ENCODE measurements at regions not wholly inside any gene's neighbourhood (a gene's known extent, or its start where the extent isn't known, plus 50 kb on each side); places are given as distances from the start of the nearest gene placed in this dataset.

- Histone ChIP-seq H3K36me3 (ENCODE audit: control insufficient read depth in 1 of 2, insufficient read depth in 2 of 2, low read length in 1 of 2) (no peaks in the 10 kb centered on the region), H3K27ac (ENCODE audit: low read depth in 1 of 2, low read length in 2 of 2) (no peak overlapping the region), H3K4me3 (ENCODE audit: low read length in 2 of 2) (no peak overlapping the region), H3K4me1 (ENCODE audit: control insufficient read depth in 1 of 2, insufficient read depth in 2 of 2, low read length in 2 of 2) (peaks cover 0 to 2% of the 10 kb centered on the region in 2 donors), H3K9me3 (ENCODE audit: control insufficient read depth, low read length) (no peaks in the 10 kb centered on the region), H3K27me3 (ENCODE audit: control insufficient read depth in 1 of 2, insufficient read depth in 2 of 2, low read length in 1 of 2) (no peaks in the 10 kb centered on the region)
- intact Hi-C loops (cut with DNase I), result no loop called here
- DNase-seq (no peak), ATAC-seq (ENCODE audit: low FRiP score) (no peak)
- WGBS, 2 donors, result 97 to 98% methylated on average over 1 of the region's 1 CpG
Observed at GRCh38 chr2:144931480-144931879, 411.6 kb upstream of the ZEB2 start.

DNA sequence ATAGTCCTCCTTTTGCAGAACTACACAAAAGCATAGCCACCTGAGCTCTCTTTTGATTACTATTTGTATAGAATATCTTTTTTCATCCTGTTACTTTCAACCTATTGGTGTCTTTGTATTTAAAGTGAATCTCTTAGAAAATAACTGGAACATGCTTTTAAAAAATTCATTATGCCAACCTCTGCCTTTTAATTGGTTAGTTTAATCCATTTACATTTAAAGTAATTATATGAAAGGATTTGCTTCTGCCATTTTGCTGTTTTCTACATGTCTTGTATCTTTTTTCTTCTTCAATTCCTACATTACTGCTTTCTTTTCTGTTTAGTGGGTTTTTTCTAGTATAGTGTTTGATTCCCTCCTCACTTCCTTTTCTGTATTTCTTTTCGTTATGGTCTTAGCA, 407.5 kb upstream of the ZEB2 start:
- no peak for DNase-seq

GRCh38 chr2:144925886-144926285, 406.0 kb upstream of the ZEB2 start:
- no peak for DNase-seq
- intact Hi-C loops (cut with DNase I), result no loop called here
- WGBS, 2 donors, result 74 to 75% methylated on average over 4 of the region's 4 CpGs
- no peak overlapping the region for H3K27ac ChIP-seq (ENCODE audit: low read depth in 1 of 2, low read length in 2 of 2)
- H3K27me3 ChIP-seq (ENCODE audit: control insufficient read depth in 1 of 2, insufficient read depth in 2 of 2, low read length in 1 of 2), result no peaks in the 10 kb centered on the region
- no peaks in the 10 kb centered on the region for H3K9me3 ChIP-seq (ENCODE audit: control insufficient read depth, low read length)
- H3K4me1 ChIP-seq (ENCODE audit: control insufficient read depth in 1 of 2, insufficient read depth in 2 of 2, low read length in 2 of 2), result no peaks in the 10 kb centered on the region
- H3K4me3 ChIP-seq (ENCODE audit: low read length in 2 of 2), result no peak overlapping the region
- no peak for ATAC-seq (ENCODE audit: low FRiP score)
- no peaks in the 10 kb centered on the region for H3K36me3 ChIP-seq (ENCODE audit: control insufficient read depth in 1 of 2, insufficient read depth in 2 of 2, low read length in 1 of 2)

More for the DNA sequence above, 407.5 kb upstream of the ZEB2 start:
- H3K4me3 ChIP-seq (ENCODE audit: low read length in 2 of 2), result no peak overlapping the region
- H3K36me3 ChIP-seq (ENCODE audit: control insufficient read depth in 1 of 2, insufficient read depth in 2 of 2, low read length in 1 of 2), result no peaks in the 10 kb centered on the region
- no peaks in the 10 kb centered on the region for H3K4me1 ChIP-seq (ENCODE audit: control insufficient read depth in 1 of 2, insufficient read depth in 2 of 2, low read length in 2 of 2)
- no peaks in the 10 kb centered on the region for H3K27me3 ChIP-seq (ENCODE audit: control insufficient read depth in 1 of 2, insufficient read depth in 2 of 2, low read length in 1 of 2)
- WGBS, 2 donors, result 91 to 97% methylated on average over 1 of the region's 1 CpG
- no peak for ATAC-seq (ENCODE audit: low FRiP score)
- intact Hi-C loops (cut with DNase I), result no loop called here
- no peaks in the 10 kb centered on the region for H3K9me3 ChIP-seq (ENCODE audit: control insufficient read depth, low read length)
- H3K27ac ChIP-seq (ENCODE audit: low read depth in 1 of 2, low read length in 2 of 2), result no peak overlapping the region

DNA sequence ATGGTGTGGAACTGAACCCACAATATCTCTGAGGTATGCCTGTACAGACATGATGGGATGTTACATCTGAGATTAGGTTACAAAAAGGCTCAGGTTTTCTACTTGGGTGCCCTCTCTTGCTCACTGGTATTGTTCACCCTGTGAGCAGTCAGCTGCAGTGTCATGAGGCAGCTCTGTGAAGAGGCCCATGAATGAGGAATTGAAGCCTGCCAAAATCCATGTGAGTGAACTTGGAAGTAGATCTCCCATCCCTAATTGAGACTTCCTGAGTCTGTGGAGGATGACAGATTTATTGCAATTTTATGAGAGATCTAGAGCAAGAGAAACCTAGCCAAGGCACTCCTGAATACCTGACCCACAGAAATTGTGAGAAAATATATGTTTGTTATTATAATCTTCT, 404.9 kb upstream of the ZEB2 start:
- no peak overlapping the region for H3K4me3 ChIP-seq (ENCODE audit: low read length in 2 of 2)
- no peaks in the 10 kb centered on the region for H3K9me3 ChIP-seq (ENCODE audit: control insufficient read depth, low read length)
- H3K36me3 ChIP-seq (ENCODE audit: control insufficient read depth in 1 of 2, insufficient read depth in 2 of 2, low read length in 1 of 2), result no peaks in the 10 kb centered on the region
- no peak for ATAC-seq (ENCODE audit: low FRiP score)
- H3K27ac ChIP-seq (ENCODE audit: low read depth in 1 of 2, low read length in 2 of 2), result no peak overlapping the region
- H3K27me3 ChIP-seq (ENCODE audit: control insufficient read depth in 1 of 2, insufficient read depth in 2 of 2, low read length in 1 of 2), result no peaks in the 10 kb centered on the region
- intact Hi-C loops (cut with DNase I), result no loop called here
- no peak for DNase-seq
- no peaks in the 10 kb centered on the region for H3K4me1 ChIP-seq (ENCODE audit: control insufficient read depth in 1 of 2, insufficient read depth in 2 of 2, low read length in 2 of 2)

DNA sequence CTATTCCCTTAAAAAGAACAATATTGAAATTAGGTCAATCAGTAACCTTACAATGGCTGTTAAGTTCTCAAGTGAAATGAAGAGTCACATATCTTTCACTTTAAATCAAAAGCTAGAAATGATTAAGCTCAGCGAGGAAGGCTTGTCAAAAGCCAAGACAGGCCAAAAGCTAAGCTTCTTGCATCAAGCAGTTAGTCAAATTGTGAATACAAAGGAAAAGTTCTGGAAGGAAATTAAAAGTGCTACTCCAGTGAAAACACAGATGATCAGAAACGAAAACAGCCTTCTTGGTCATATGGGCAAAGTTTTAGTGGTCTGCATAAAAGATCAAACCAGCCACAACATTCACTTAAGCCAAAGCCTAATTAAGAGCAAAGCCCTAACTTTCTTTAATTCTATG, 402.6 kb upstream of the ZEB2 start:
- ATAC-seq (ENCODE audit: low FRiP score), result no peak
- no peak for DNase-seq
- Histone ChIP-seq H3K36me3 (ENCODE audit: control insufficient read depth in 1 of 2, insufficient read depth in 2 of 2, low read length in 1 of 2) (no peaks in the 10 kb centered on the region), H3K27ac (ENCODE audit: low read depth in 1 of 2, low read length in 2 of 2) (no peak overlapping the region), H3K4me3 (ENCODE audit: low read length in 2 of 2) (no peak overlapping the region), H3K4me1 (ENCODE audit: control insufficient read depth in 1 of 2, insufficient read depth in 2 of 2, low read length in 2 of 2) (no peaks in the 10 kb centered on the region), H3K9me3 (ENCODE audit: control insufficient read depth, low read length) (no peaks in the 10 kb centered on the region), H3K27me3 (ENCODE audit: control insufficient read depth in 1 of 2, insufficient read depth in 2 of 2, low read length in 1 of 2) (no peaks in the 10 kb centered on the region)
- WGBS, 2 donors, result 80 to 86% methylated on average over 2 of the region's 2 CpGs
- intact Hi-C loops (cut with DNase I), result no loop called here

GRCh38 chr2:144920755-144921530, 401.0 kb upstream of the ZEB2 start:
- Histone ChIP-seq H3K9me3 (ENCODE audit: control insufficient read depth, low read length) (no peaks in the 10 kb centered on the region), H3K4me1 (ENCODE audit: control insufficient read depth in 1 of 2, insufficient read depth in 2 of 2, low read length in 2 of 2) (no peaks in the 10 kb centered on the region), H3K36me3 (ENCODE audit: control insufficient read depth in 1 of 2, insufficient read depth in 2 of 2, low read length in 1 of 2) (no peaks in the 10 kb centered on the region), H3K27me3 (ENCODE audit: control insufficient read depth in 1 of 2, insufficient read depth in 2 of 2, low read length in 1 of 2) (no peaks in the 10 kb centered on the region), H3K27ac (ENCODE audit: low read depth in 1 of 2, low read length in 2 of 2) (no peak overlapping the region), H3K4me3 (ENCODE audit: low read length in 2 of 2) (no peak overlapping the region)
- no peak for ATAC-seq (ENCODE audit: low FRiP score)
- WGBS, 2 donors, result 98 to 99% methylated on average over 3 of the region's 3 CpGs
- no peak for DNase-seq
- intact Hi-C loops (cut with DNase I), result no loop called here

DNA sequence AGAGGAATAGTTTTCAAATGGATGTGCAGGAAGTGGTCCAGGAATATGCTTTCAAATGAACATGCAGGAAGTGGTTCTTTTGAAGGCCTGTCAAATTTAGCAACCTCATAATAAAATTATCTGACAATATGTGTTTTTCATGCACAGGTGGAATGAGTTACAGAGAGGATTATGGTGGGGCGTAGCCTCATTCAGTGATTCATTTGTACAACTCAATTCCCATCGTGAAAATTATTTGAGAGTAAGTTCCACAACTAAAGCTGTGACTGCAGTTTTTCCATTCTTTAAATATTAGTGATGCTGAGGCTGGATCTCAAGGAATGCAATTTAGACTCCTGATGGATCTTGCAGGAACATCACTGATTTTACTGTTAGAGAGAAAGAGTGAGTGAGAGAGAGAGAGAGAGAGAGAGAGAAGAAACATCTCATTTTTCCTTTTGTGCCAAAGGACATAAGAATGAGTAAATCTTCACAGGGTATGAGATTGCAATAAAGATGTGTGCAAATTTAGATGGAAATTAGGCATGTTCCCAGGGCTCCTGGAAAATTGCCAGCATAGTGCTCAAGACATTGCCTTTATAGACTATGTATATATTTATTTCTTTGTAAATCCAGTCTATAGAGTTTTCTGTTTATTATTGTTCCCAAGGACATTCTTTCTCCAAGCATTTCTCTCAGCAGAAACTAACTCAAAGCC, 394.9 kb upstream of the ZEB2 start:
- no peak overlapping the region for H3K27ac ChIP-seq (ENCODE audit: low read depth in 1 of 2, low read length in 2 of 2)
- H3K4me3 ChIP-seq (ENCODE audit: low read length in 2 of 2), result no peak overlapping the region
- DNase-seq, result no peak
- no peaks in the 10 kb centered on the region for H3K9me3 ChIP-seq (ENCODE audit: control insufficient read depth, low read length)
- intact Hi-C loops (cut with DNase I), result no loop called here
- WGBS, 2 donors, result 49 to 58% methylated on average over 2 of the region's 2 CpGs
- H3K36me3 ChIP-seq (ENCODE audit: control insufficient read depth in 1 of 2, insufficient read depth in 2 of 2, low read length in 1 of 2), result no peaks in the 10 kb centered on the region
- H3K27me3 ChIP-seq (ENCODE audit: control insufficient read depth in 1 of 2, insufficient read depth in 2 of 2, low read length in 1 of 2), result no peaks in the 10 kb centered on the region
- H3K4me1 ChIP-seq (ENCODE audit: control insufficient read depth in 1 of 2, insufficient read depth in 2 of 2, low read length in 2 of 2), result no peaks in the 10 kb centered on the region
- no peak for ATAC-seq (ENCODE audit: low FRiP score)

DNA sequence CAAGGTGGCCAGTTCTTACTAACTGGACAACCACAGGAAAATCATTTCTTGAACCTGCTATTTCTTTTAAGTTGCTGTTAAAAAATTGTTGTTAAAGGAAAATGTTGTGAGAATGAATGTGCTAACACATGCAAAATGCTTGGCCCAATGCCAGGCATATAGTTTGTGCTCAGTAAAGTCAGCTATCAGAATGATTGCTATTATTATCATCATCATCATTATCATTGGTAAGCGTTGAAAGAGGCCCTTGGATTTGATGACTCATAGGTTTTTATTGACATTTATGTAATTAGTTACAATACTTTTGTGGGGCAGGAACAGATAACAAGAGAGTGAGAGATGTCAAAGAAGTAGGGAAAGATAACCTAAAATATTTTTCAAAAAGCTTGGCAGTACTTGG, 394.2 kb upstream of the ZEB2 start:
- DNase-seq, result no peak
- WGBS, 2 donors, result 64 to 69% methylated on average over 1 of the region's 1 CpG

GRCh38 chr2:144912206-144912605, 392.3 kb upstream of the ZEB2 start:
- Histone ChIP-seq H3K27me3 (ENCODE audit: control insufficient read depth in 1 of 2, insufficient read depth in 2 of 2, low read length in 1 of 2) (no peaks in the 10 kb centered on the region), H3K9me3 (ENCODE audit: control insufficient read depth, low read length) (no peaks in the 10 kb centered on the region), H3K4me3 (ENCODE audit: low read length in 2 of 2) (no peak overlapping the region), H3K4me1 (ENCODE audit: control insufficient read depth in 1 of 2, insufficient read depth in 2 of 2, low read length in 2 of 2) (no peaks in the 10 kb centered on the region), H3K27ac (ENCODE audit: low read depth in 1 of 2, low read length in 2 of 2) (no peak overlapping the region), H3K36me3 (ENCODE audit: control insufficient read depth in 1 of 2, insufficient read depth in 2 of 2, low read length in 1 of 2) (no peaks in the 10 kb centered on the region)
- intact Hi-C loops (cut with DNase I), result no loop called here
- ATAC-seq (ENCODE audit: low FRiP score) (no peak), DNase-seq (no peak)
- 91 to 96% methylated on average over 2 of the region's 2 CpGs for WGBS, 2 donors

More for the DNA sequence above, 394.2 kb upstream of the ZEB2 start:
- no peak for ATAC-seq (ENCODE audit: low FRiP score)
- Histone ChIP-seq H3K9me3 (ENCODE audit: control insufficient read depth, low read length) (no peaks in the 10 kb centered on the region), H3K4me3 (ENCODE audit: low read length in 2 of 2) (no peak overlapping the region), H3K27ac (ENCODE audit: low read depth in 1 of 2, low read length in 2 of 2) (no peak overlapping the region), H3K36me3 (ENCODE audit: control insufficient read depth in 1 of 2, insufficient read depth in 2 of 2, low read length in 1 of 2) (no peaks in the 10 kb centered on the region), H3K27me3 (ENCODE audit: control insufficient read depth in 1 of 2, insufficient read depth in 2 of 2, low read length in 1 of 2) (no peaks in the 10 kb centered on the region), H3K4me1 (ENCODE audit: control insufficient read depth in 1 of 2, insufficient read depth in 2 of 2, low read length in 2 of 2) (no peaks in the 10 kb centered on the region)
- intact Hi-C loops (cut with DNase I), result no loop called here
